Suprapubic skin (tissue), 3 donors: ENCODE measurements at regions not wholly inside any gene's neighbourhood (a gene's known extent, or its start where the extent isn't known, plus 50 kb on each side); places are given as distances from the start of the nearest gene placed in this dataset.

Experiments
- CTCF ChIP-seq, 2 donors: fragments of 200-600 bp in 1 of 2; fragments of 450-650 bp in 1 of 2; sonication (generic) in 1 of 2; IDR thresholded peaks; one replicate each; pipeline ENCODE4 v1.5.1; 2016 to 2019; ENCODE audit warnings: antibody characterized with exemption in 2 of 2, mild to moderate bottlenecking in 1 of 2, moderate library complexity in 1 of 2
- POLR2AphosphoS5 ChIP-seq, 3 donors: sonication (generic); formaldehyde crosslinking; IDR thresholded peaks; one replicate each; pipeline ENCODE4 v1.6.1; 2017; ENCODE audit warnings: antibody characterized with exemption in 3 of 3

GRCh38 chr17:73952082-73952479 lies 251.4 kb upstream of the RPL38 start:
- TF ChIP-seq CTCF (IDR thresholded peaks at IDR 0.05) (no peak), POLR2AphosphoS5 (IDR thresholded peaks at IDR 0.05) (no peak)
